Kidney (tissue), 13 donors: ENCODE measurements at regions not wholly inside any gene's neighbourhood (a gene's known extent, or its start where the extent isn't known, plus 50 kb on each side); places are given as distances from the start of the nearest gene placed in this dataset.

Experiments used
- DNase-seq, 5 donors: peaks; one replicate each; pipeline ENCODE4 v3.0.0-alpha.2; 2013 to 2020
- FAIRE-seq: peaks from 2 replicates; lab custom pipeline; 2012; peaks lifted over from hg19 to GRCh38; lab: Jason Lieb, UNC
- H3K27ac ChIP-seq, 2 donors: one replicate each; pipeline ENCODE4 v1.7.0; 2013; ENCODE audit warnings: low read depth in 2 of 2, low read length in 2 of 2, inconsistent platforms in 1 of 2
- H3K27me3 ChIP-seq: one replicate; pipeline ENCODE4 v1.7.1; 2013; ENCODE audit warnings: low read length, inconsistent platforms; ENCODE audit not compliant: control insufficient read depth, insufficient read depth
- H3K36me3 ChIP-seq, 3 donors: one replicate each; pipeline versions ENCODE4 v1.7.0 to v1.7.1; 2013; ENCODE audit warnings: low read length in 3 of 3, control low read depth in 1 of 3, inconsistent platforms in 1 of 3; ENCODE audit not compliant: insufficient read depth in 3 of 3, control insufficient read depth in 2 of 3
- H3K4me1 ChIP-seq, 3 donors: one replicate each; pipeline versions ENCODE4 v1.7.0 to v1.7.1; 2013; ENCODE audit warnings: low read length in 3 of 3, inconsistent platforms in 1 of 3, low read depth in 1 of 3; ENCODE audit not compliant: control insufficient read depth in 2 of 3, insufficient read depth in 2 of 3
- H3K4me3 ChIP-seq, 3 donors: one replicate each; pipeline versions ENCODE4 v1.7.0 to v1.8.1; 2013; ENCODE audit warnings: low read length in 3 of 3, control low read depth in 1 of 3, inconsistent platforms in 1 of 3
- H3K9ac ChIP-seq, 3 donors: one replicate each; pipeline versions ENCODE4 v1.7.0 to v1.7.1; 2013; ENCODE audit warnings: low read length in 3 of 3, control low read depth in 1 of 3, inconsistent platforms in 1 of 3
- H3K9me3 ChIP-seq, 3 donors: one replicate each; pipeline versions ENCODE4 v1.7.0 to v1.7.1; 2013; ENCODE audit warnings: low read length in 3 of 3, control low read depth in 1 of 3, inconsistent platforms in 1 of 3; ENCODE audit not compliant: control insufficient read depth in 2 of 3, insufficient read depth in 1 of 3
- CTCF ChIP-seq: IDR thresholded peaks from 3 replicates; pipeline ENCODE4 v1.5.1; 2012; ENCODE audit warnings: mild to moderate bottlenecking, moderate library complexity, borderline replicate concordance; ENCODE audit not compliant: insufficient read depth; ENCODE audit errors: extremely low read depth
- intact Hi-C: fragments of 100-400 bp; cut with DNase I; formaldehyde crosslinking; loops from one replicate; pipeline ENCODE4 v1.11.1; 2022
- donor health status: control.
- donor health status: control.
- donor health status: control.
- donor health status: control.
- donor health status: control.
- donor health status: DM: yes; HTN: yes; CAD: no.
- donor health status: Normal renal cell carcinoma (clear cell type).

- intact Hi-C loops: no loop called here
- H3K4me1 ChIP-seq: no peaks in the 10 kb centered on the region
- no peaks in the 10 kb centered on the region for H3K27me3 ChIP-seq
- H3K9me3 ChIP-seq: no peaks in the 10 kb centered on the region
- H3K9ac ChIP-seq: no peak overlapping the region
- FAIRE-seq: no peak
- H3K36me3 ChIP-seq: no peaks in the 10 kb centered on the region
- no peak for DNase-seq
- no peak overlapping the region for H3K27ac ChIP-seq
- H3K4me3 ChIP-seq: no peak overlapping the region
- TF ChIP-seq CTCF: no peak
Measured at GRCh38 chr10:58888957-58889356, 287.5 kb upstream of the PHYHIPL start.

GRCh38 chr10:58892031-58892531 lies 284.4 kb upstream of the PHYHIPL start:
- H3K4me1 ChIP-seq: no peaks in the 10 kb centered on the region
- H3K27me3 ChIP-seq: no peaks in the 10 kb centered on the region
- H3K36me3 ChIP-seq: no peaks in the 10 kb centered on the region
- DNase-seq: no peak
- no peak overlapping the region for H3K9ac ChIP-seq
- no peak for FAIRE-seq
- no peak for TF ChIP-seq CTCF
- no peak overlapping the region for H3K4me3 ChIP-seq
- H3K27ac ChIP-seq: no peak overlapping the region
- intact Hi-C loops: no loop called here
- H3K9me3 ChIP-seq: no peaks in the 10 kb centered on the region

GRCh38 chr10:58894929-58895328 lies 281.5 kb upstream of the PHYHIPL start:
- H3K4me1 ChIP-seq: no peaks in the 10 kb centered on the region
- no peak overlapping the region for H3K9ac ChIP-seq
- H3K27me3 ChIP-seq: no peaks in the 10 kb centered on the region
- H3K9me3 ChIP-seq: no peaks in the 10 kb centered on the region
- FAIRE-seq: peak; percentile 8
- no peak overlapping the region for H3K4me3 ChIP-seq
- intact Hi-C loops: no loop called here
- DNase-seq: peak in 3 of 5 donors; percentile 16 to 51 (median 37)
- no peaks in the 10 kb centered on the region for H3K36me3 ChIP-seq
- TF ChIP-seq CTCF: no peak
- no peak overlapping the region for H3K27ac ChIP-seq

GRCh38 chr10:58896229-58896628 lies 280.2 kb upstream of the PHYHIPL start:
- DNase-seq: no peak

More at GRCh38 chr10:58896229-58896628, 280.2 kb upstream of the PHYHIPL start:
- Histone ChIP-seq H3K36me3 (no peaks in the 10 kb centered on the region), H3K27me3 (no peaks in the 10 kb centered on the region), H3K9me3 (no peaks in the 10 kb centered on the region), H3K4me3 (no peak overlapping the region), H3K27ac (no peak overlapping the region), H3K4me1 (no peaks in the 10 kb centered on the region), H3K9ac (no peak overlapping the region)
- intact Hi-C loops: no loop called here
- no peak for TF ChIP-seq CTCF
- no peak for FAIRE-seq
